K562 (cell line): ENCODE measurements at regions not wholly inside any gene's neighbourhood (a gene's known extent, or its start where the extent isn't known, plus 50 kb on each side); places are given as distances from the start of the nearest gene placed in this dataset.

Experiments used
- ATAC-seq: fragments of 200-7000 bp; cut with Tn5 transposase; 3 replicates; pipeline ENCODE4 v1.9.1; 2020; ENCODE audit warnings: moderate library complexity
- BruUV-seq: library from RNA; stranded (reverse); fragments of 400-500 nt; replicated peaks from 2 replicates; lab custom pipeline; 2021; lab: Mats Ljungman, UMichigan
- CTCF ChIA-PET: fragments of 300-600 bp; formaldehyde crosslinking; extraction: SDS; loops from one replicate; lab custom pipeline; 2021; ENCODE audit warnings: low intra/inter-chr PET ratio; lab: Yijun Ruan, JAX
- POLR2A ChIA-PET: fragments of 300-600, 350-650 bp; sonication (Branson Sonifier 250); formaldehyde crosslinking; extraction: SDS; loops from one replicate; lab custom pipeline; 2021; ENCODE audit warnings: antibody characterized with exemption, inconsistent platforms; lab: Yijun Ruan, JAX
- DNase-seq, 4 experiments: peaks; one replicate each; pipeline versions ENCODE4 v3.0.0 to v3.0.0-alpha.2; 2011 to 2018; ENCODE audit warnings: low spot score in 3 of 4, mixed read lengths in 3 of 4; ENCODE audit errors: extremely low read depth in 1 of 4
- FAIRE-seq: peaks from 2 replicates; lab custom pipeline; 2011; peaks lifted over from hg19 to GRCh38; lab: Jason Lieb, UNC
- H2AFZ ChIP-seq: 2 replicates; pipeline ENCODE4 v1.6.0; 2011; ENCODE audit warnings: low read depth, low read length, control low read depth, inconsistent platforms
- H3K27ac ChIP-seq: fragments of 200-600 bp; 3 replicates; pipeline ENCODE4 v1.8.0; 2011; ENCODE audit warnings: low read depth, mild to moderate bottlenecking, control low read depth, inconsistent platforms, low read length, moderate library complexity, mixed read lengths; ENCODE audit errors: extremely low read depth
- H3K27me3 ChIP-seq, 2 experiments: fragments of 300-600 bp in 1 of 2; 2 replicates in 1 of 2; 3 replicates in 1 of 2; pipeline versions ENCODE4 v1.6.0 to v1.8.0; 2011; ENCODE audit warnings: inconsistent platforms in 2 of 2, low read length in 2 of 2, mild to moderate bottlenecking in 1 of 2, mixed read lengths in 1 of 2, moderate library complexity in 1 of 2; ENCODE audit not compliant: control insufficient read depth in 2 of 2, insufficient read depth in 2 of 2
- H3K36me3 ChIP-seq: fragments of 300-600 bp; 3 replicates; pipeline ENCODE4 v1.8.0; 2011; ENCODE audit warnings: mild to moderate bottlenecking, low read length, inconsistent platforms; ENCODE audit not compliant: control insufficient read depth, insufficient read depth
- H3K4me1 ChIP-seq, 2 experiments: fragments of 200-600 bp in 1 of 2; replicated peaks in 1 of 2; 2 replicates in 1 of 2; 3 replicates in 1 of 2; pipeline versions ENCODE4 v1.5.1 to v1.8.0; 2011; ENCODE audit warnings: inconsistent platforms in 2 of 2, low read length in 2 of 2, mild to moderate bottlenecking in 1 of 2, mixed read lengths in 1 of 2, moderate library complexity in 1 of 2; ENCODE audit not compliant: control insufficient read depth in 2 of 2, insufficient read depth in 2 of 2
- H3K4me2 ChIP-seq: 2 replicates; pipeline ENCODE4 v1.6.1; 2011; ENCODE audit warnings: low read length, control low read depth, inconsistent platforms, mixed read lengths; ENCODE audit not compliant: insufficient read depth
- H3K4me3 ChIP-seq: fragments of 200-600 bp; sonication (generic), shearing (Covaris generic); 2 replicates; pipeline ENCODE4 v1.5.1; 2016; ENCODE audit warnings: control low read depth, inconsistent platforms
- H3K79me2 ChIP-seq: fragments of 200-600 bp; 3 replicates; pipeline ENCODE4 v1.8.0; 2011; ENCODE audit warnings: low read length, inconsistent platforms; ENCODE audit not compliant: control insufficient read depth, insufficient read depth
- H3K9ac ChIP-seq, 2 experiments: 2 replicates each; pipeline versions ENCODE4 v1.6.0 to v1.6.1; 2011; ENCODE audit warnings: low read depth in 2 of 2, low read length in 2 of 2, control low read depth in 1 of 2, inconsistent platforms in 1 of 2, mild to moderate bottlenecking in 1 of 2, mixed read lengths in 1 of 2; ENCODE audit not compliant: insufficient read depth in 1 of 2
- H3K9me1 ChIP-seq: one replicate; pipeline ENCODE4 v1.6.0; 2011; ENCODE audit warnings: inconsistent platforms, mild to moderate bottlenecking, low read length, moderate library complexity; ENCODE audit not compliant: control insufficient read depth, insufficient read depth
- H3K9me3 ChIP-seq: replicated peaks from 2 replicates; pipeline ENCODE4 v1.5.1; 2011; ENCODE audit warnings: low read depth, low read length, inconsistent platforms; ENCODE audit not compliant: control insufficient read depth, insufficient read depth
- H4K20me1 ChIP-seq: replicated peaks from 2 replicates; pipeline ENCODE4 v1.6.1; 2011; ENCODE audit warnings: low read length, inconsistent platforms, mixed read lengths; ENCODE audit not compliant: control insufficient read depth, insufficient read depth
- DACH1 ChIP-seq: fragments of 450-650 bp; IDR thresholded peaks from 2 replicates; pipeline ENCODE4 v1.6.1; 2018; ENCODE audit not compliant: partially characterized antibody
- GTF2B ChIP-seq: IDR thresholded peaks from 2 replicates; pipeline ENCODE4 v1.6.1; 2011; ENCODE audit not compliant: insufficient read length; ENCODE audit errors: extremely low read depth
- HIVEP1 ChIP-seq: fragments of 250-450 bp; sonication (Bioruptor Pico); IDR thresholded peaks from 2 replicates; pipeline ENCODE4 v1.4.0; 2020; ENCODE audit warnings: mild to moderate bottlenecking
- SMARCC2 ChIP-seq: fragments of 450-650 bp; IDR thresholded peaks from 2 replicates; pipeline ENCODE4 v1.6.1; 2017; ENCODE audit warnings: antibody characterized with exemption, moderate library complexity, mild to moderate bottlenecking, low read depth
- ZNF79 ChIP-seq: fragments of 250-450 bp; sonication (Bioruptor Pico); IDR thresholded peaks from 2 replicates; pipeline ENCODE4 v1.4.0; 2020; ENCODE audit warnings: low read depth, mild to moderate bottlenecking, moderate library complexity
- in situ Hi-C: fragments of 300-500 bp; cut with MboI; formaldehyde crosslinking; loops from 4 replicates; pipeline ENCODE4 v1.15.0; 2018; ENCODE audit warnings: inconsistent platforms, mixed read lengths
- intact Hi-C: fragments of 100-400 bp; cut with micrococcal nuclease; formaldehyde crosslinking; loops from 2 replicates; pipeline ENCODE4 v1.14.2; 2022

GRCh38 chr2:226078666-226079065, 679.2 kb downstream of the NYAP2 start:
- in situ Hi-C loops (no loop called here), intact Hi-C loops (no loop called here)
- ChIA-PET POLR2A (no interaction called here), CTCF (no interaction called here)
- Histone ChIP-seq H3K27ac (no peak overlapping the region), H3K79me2 (no peaks in the 10 kb centered on the region), H3K4me3 (no peak overlapping the region), H3K9ac (no peak overlapping the region), H3K27me3 (no peaks in the 10 kb centered on the region), H3K9me1 (no peaks in the 10 kb centered on the region), H2AFZ (no peak overlapping the region), H3K36me3 (no peaks in the 10 kb centered on the region), H4K20me1 (no peaks in the 10 kb centered on the region), H3K4me2 (no peak overlapping the region), H3K4me1 (no peaks in the 10 kb centered on the region), H3K9me3 (no peaks in the 10 kb centered on the region)
- no TSS peak for BruUV-seq
- ATAC-seq (no peak), FAIRE-seq (no peak), DNase-seq (no peak)
- TF ChIP-seq SMARCC2: no peak
- no peak for TF ChIP-seq GTF2B
- no peak for TF ChIP-seq DACH1

- ATAC-seq: no peak
- FAIRE-seq: no peak
- no peak overlapping the region for H3K27ac ChIP-seq
- H3K4me3 ChIP-seq: no peak overlapping the region
- no peak overlapping the region for H2AFZ ChIP-seq
- no peak for DNase-seq
- no peaks in the 10 kb centered on the region for H3K36me3 ChIP-seq
- H3K4me1 ChIP-seq: no peaks in the 10 kb centered on the region
- ChIA-PET POLR2A (no interaction called here), CTCF (no interaction called here)
- no TSS peak for BruUV-seq
- H4K20me1 ChIP-seq: no peaks in the 10 kb centered on the region
- H3K79me2 ChIP-seq: no peaks in the 10 kb centered on the region
- intact Hi-C loops: no loop called here
- H3K9me1 ChIP-seq: no peaks in the 10 kb centered on the region
- TF ChIP-seq HIVEP1 (CRISPR knock-in tag) (no peak), ZNF79 (CRISPR knock-in tag) (no peak)
- no peaks in the 10 kb centered on the region for H3K9me3 ChIP-seq
- in situ Hi-C loops: no loop called here
- no peaks in the 10 kb centered on the region for H3K27me3 ChIP-seq
- H3K9ac ChIP-seq: no peak overlapping the region
- no peak overlapping the region for H3K4me2 ChIP-seq
Measured at GRCh38 chr2:226077841-226078240, 678.3 kb downstream of the NYAP2 start.
